GM12874 (cell line): ENCODE measurements at regions not wholly inside any gene's neighbourhood (a gene's known extent, or its start where the extent isn't known, plus 50 kb on each side); places are given as distances from the start of the nearest gene placed in this dataset.

ENCODE experiments used
- TF ChIP-seq, protein P1 (sequence below): IDR thresholded peaks from 2 replicates; pipeline ENCODE4 v1.5.1; 2011; ENCODE audit warnings: low read depth, mild to moderate bottlenecking, control low read depth, low read length, moderate library complexity; ENCODE audit not compliant: insufficient read depth

DNA sequence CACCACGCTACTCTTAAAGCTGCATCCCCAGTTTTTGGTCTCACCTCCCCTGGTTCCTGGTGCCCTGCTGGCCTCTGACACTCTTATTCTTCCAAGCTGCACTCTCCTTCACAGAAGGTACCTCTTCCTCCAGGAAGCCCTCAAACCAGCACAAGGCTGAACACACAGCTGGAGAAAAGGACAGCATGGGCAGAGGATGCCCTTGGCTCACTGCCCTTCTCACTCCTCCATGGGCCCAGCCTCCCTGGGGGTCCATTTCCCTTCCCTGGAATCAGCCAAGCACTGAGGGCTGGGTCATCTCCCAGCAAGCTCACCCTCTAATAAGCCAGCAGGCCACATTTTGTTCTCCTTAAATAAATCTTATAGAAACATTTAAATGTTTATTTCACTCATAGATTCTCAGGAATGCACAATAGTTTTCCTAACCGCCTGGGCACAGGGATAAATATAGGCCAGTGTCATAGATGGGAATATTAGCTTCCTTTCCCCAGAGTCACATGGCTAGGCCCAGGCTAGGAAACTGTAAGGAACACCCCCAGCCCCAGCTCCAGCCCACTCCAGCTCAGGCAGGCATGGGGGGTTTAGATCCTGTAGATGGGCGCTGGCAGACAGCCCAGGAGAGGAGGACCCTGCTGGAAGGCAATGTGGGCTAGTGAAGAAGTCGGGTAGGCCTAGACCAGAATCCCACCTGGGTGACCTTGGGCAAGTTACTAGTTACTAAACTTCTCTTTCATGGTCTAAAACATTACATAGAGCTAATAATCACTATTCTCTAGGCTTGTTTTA lies 51.5 kb downstream of the IRAG1 start:
- TF ChIP-seq, protein P1, sequence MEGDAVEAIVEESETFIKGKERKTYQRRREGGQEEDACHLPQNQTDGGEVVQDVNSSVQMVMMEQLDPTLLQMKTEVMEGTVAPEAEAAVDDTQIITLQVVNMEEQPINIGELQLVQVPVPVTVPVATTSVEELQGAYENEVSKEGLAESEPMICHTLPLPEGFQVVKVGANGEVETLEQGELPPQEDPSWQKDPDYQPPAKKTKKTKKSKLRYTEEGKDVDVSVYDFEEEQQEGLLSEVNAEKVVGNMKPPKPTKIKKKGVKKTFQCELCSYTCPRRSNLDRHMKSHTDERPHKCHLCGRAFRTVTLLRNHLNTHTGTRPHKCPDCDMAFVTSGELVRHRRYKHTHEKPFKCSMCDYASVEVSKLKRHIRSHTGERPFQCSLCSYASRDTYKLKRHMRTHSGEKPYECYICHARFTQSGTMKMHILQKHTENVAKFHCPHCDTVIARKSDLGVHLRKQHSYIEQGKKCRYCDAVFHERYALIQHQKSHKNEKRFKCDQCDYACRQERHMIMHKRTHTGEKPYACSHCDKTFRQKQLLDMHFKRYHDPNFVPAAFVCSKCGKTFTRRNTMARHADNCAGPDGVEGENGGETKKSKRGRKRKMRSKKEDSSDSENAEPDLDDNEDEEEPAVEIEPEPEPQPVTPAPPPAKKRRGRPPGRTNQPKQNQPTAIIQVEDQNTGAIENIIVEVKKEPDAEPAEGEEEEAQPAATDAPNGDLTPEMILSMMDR = no peak

DNA sequence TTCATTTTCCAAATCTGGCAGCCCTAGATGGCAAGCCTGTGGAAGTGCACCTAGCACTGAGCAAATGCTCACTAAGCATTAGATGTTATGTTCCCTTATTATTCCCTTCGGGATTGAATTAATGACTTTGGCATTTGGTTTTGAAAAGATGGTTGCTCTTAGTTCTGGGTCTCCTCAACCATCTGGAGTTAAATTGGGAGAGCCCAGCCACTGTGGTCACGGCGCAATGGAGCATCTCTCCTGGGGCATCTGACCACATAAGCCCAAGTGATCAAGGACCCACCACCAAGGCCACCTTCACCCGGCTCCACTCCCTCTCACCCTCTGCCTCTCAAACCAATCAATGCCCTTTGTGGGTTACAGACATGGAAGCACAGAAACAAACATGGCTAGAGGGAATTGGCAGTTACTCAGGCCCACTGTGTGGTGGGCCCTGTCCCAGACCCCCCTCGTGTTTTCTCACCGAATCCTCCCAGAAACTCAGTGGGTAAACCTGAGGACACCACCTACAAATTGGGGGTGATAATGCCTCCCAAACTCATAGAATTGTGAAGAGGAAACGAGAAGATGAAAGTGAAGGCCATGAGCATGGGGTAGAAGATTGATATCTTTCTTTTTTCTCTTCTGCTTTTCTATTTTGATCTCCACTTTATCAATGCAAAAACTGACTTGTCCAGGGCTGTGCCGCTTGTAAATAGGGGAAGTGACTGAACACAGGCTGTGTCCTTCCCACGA lies 52.2 kb downstream of the IRAG1 start:
- TF ChIP-seq, protein P1 = no peak

DNA sequence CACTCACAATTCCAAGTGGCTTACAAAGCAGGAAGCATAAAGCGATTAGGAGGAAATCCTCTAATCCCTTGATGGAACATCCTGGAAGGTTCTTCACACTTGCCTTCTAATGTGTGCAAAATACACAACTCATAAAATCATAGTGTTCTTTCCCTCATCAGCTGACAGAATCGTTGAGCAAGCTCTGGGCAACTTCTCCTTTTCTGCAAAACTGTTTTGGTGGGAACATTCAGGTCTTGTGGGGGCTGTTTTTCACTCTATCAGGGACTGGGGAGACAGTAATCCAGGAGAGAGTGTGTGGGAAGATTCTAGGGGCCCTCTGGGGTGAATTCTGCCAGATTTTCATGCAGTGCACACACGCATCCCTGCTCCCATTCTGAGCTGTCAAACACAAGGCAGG lies 53.2 kb downstream of the IRAG1 start:
- TF ChIP-seq, protein P1 = no peak

DNA sequence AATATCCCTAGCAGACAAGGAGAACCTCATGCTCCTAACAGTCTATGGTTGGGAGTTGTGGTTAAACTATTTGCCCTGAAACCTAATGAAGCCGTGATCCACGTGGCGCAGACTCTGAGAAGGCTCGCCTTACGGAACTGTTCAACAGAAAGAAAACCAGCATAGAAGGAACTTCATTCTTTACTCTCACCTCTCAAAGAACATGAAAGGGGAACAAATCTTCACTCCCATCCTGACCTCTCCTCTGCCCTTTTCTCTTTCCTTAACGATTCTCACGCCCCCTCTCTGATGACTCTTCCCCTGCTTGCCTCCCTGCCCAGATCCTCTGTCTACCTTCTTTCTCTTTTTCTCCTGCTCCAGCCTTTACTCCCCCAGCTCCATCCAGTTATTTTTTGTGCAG lies 54.2 kb downstream of the IRAG1 start:
- TF ChIP-seq, protein P1 = no peak

DNA sequence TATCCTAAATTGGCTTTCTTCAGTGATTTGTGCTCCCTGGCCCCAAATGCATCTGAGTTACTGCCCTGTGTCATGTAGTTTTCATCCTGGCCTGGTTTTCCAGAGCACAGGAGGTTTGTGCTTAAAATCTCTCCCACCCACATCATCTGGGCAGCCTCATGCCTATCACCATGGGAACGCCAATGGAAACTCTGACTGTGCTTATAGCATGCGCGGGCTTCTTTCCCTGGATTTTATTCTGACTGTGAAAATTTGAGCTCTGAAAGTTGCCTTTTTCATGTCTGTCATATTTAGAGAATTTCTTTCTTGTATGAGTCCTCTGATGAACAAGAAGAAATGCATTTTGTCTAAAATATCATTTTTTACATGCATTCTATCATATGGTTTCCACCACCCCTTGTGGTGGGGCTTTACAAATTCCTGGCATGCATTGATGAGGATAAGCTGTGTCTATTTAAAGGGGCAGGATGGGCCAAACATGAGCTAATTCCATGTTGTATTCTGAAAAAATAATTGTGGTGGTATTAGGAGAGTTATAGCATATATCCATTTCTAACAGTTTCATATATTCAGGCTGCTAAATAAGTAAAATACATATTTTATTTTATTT lies 55.1 kb downstream of the IRAG1 start:
- TF ChIP-seq, protein P1 = no peak

DNA sequence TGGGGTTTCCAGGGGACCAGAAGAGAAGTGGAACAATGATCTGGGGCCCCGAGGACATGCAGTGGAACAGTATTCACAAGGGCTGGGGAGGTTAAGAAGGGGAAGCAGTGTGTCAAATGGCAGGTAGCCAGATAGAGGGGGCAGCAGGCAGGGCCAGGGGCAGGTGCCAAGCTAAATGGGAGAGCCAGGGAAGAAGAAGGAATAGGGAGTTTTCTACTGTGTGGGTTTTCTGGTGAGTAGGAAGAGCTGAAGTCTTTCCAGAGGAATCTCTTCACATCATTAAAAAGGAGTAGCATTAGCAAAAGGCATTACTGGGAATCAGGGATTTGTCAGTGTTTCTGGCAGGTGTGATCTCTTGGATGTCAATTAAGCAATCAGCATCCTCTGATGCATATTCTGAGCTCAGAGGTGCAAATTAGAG lies 55.8 kb downstream of the IRAG1 start:
- TF ChIP-seq, protein P1 = no peak

DNA sequence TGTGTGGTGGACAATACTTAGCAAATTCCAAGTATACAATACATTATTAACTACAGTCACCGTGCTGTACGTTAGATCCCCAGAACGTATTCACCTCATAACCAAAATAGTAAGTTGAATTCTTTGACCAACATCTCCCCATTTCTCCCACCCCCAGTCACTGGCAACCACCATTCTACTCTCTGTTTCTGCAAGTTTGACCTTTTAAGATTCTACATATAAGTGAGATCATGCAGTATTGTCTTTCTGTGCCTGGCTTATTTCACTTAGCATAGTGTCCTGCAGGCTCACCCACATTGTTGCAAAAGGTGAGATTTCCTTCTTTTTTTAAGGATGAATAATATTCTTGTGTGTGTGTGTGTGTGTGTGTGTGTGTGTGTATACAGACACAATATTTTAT lies 59.1 kb downstream of the IRAG1 start:
- TF ChIP-seq, protein P1 = no peak
